ENCODE measurements at regions not wholly inside any gene's neighbourhood (a gene's known extent, or its start where the extent isn't known, plus 50 kb on each side); places are given as distances from the start of the nearest gene placed in this dataset.
"Not testable (repeated sequence)": the region's sequence is repeated elsewhere in the genome, so short reads cannot be mapped to it uniquely, and the experiment has no call there.

GRCh38 chr5:62059960-62060359, 246.0 kb upstream of the KIF2A start:
- DNase-seq = no peak

GRCh38 chr5:62065050-62065449, 241.0 kb upstream of the KIF2A start:
- DNase-seq = no peak

GRCh38 chr5:62066761-62067277, 239.2 kb upstream of the KIF2A start:
- DNase-seq = no peak

- no peak for DNase-seq
Measured at GRCh38 chr5:62068554-62068953, 237.5 kb upstream of the KIF2A start.

- DNase-seq = no peak
Measured at GRCh38 chr5:62077387-62077786, 228.6 kb upstream of the KIF2A start.

- DNase-seq = no peak
Measured at GRCh38 chr5:62077823-62078550, 228.0 kb upstream of the KIF2A start.

GRCh38 chr5:62082370-62082801, 223.6 kb upstream of the KIF2A start:
- DNase-seq = no peak

GRCh38 chr5:62083247-62083646, 222.8 kb upstream of the KIF2A start:
- no peak for DNase-seq

- DNase-seq = no peak
Measured at GRCh38 chr5:62083661-62084060, 222.3 kb upstream of the KIF2A start.

- no peak for DNase-seq
Measured at GRCh38 chr5:62084391-62084790, 221.6 kb upstream of the KIF2A start.

GRCh38 chr5:62090953-62091352, 215.1 kb upstream of the KIF2A start:
- no peak for DNase-seq

- DNase-seq = no peak
Measured at GRCh38 chr5:62093411-62093810, 212.6 kb upstream of the KIF2A start.

- no peak for DNase-seq
Measured at GRCh38 chr5:62093976-62094375, 212.0 kb upstream of the KIF2A start.

- no peak for DNase-seq
Measured at GRCh38 chr5:62097361-62097760, 208.6 kb upstream of the KIF2A start.

- no peak for DNase-seq
Measured at GRCh38 chr5:62100201-62100600, 205.8 kb upstream of the KIF2A start.

- DNase-seq = not testable (repeated sequence)
Measured at GRCh38 chr5:62103863-62104262, 202.1 kb upstream of the KIF2A start.

- no peak for DNase-seq
Measured at GRCh38 chr5:62111428-62111827, 194.6 kb upstream of the KIF2A start.

GRCh38 chr5:62112689-62113228, 193.2 kb upstream of the KIF2A start:
- DNase-seq = no peak

- DNase-seq = no peak
Measured at GRCh38 chr5:62115014-62115413, 191.0 kb upstream of the KIF2A start.

- DNase-seq = no peak
Measured at GRCh38 chr5:62124266-62124665, 181.7 kb upstream of the KIF2A start.

GRCh38 chr5:62126090-62126489, 179.9 kb upstream of the KIF2A start:
- no peak for DNase-seq

GRCh38 chr5:62127098-62127736, 178.8 kb upstream of the KIF2A start:
- DNase-seq = no peak

GRCh38 chr5:62130107-62130506, 175.9 kb upstream of the KIF2A start:
- DNase-seq = no peak

- no peak for DNase-seq
Measured at GRCh38 chr5:62132276-62132675, 173.7 kb upstream of the KIF2A start.

Data from stimulated activated CD4-positive, alpha-beta T cell treated with anti-CD3 and anti-CD28 coated beads, Interleukin-4, amount 100 ng/mL, for 24 hours (primary cell).